HL-60 (cell line): ENCODE measurements at regions not wholly inside any gene's neighbourhood (a gene's known extent, or its start where the extent isn't known, plus 50 kb on each side); places are given as distances from the start of the nearest gene placed in this dataset.

Experiments
- CTCF ChIP-seq: IDR thresholded peaks from one replicate; pipeline ENCODE4 v1.5.1; 2011; ENCODE audit warnings: low read length, control low read depth, inconsistent platforms; ENCODE audit not compliant: insufficient read depth
- GABPA ChIP-seq: IDR thresholded peaks from 2 replicates; pipeline ENCODE4 v1.6.1; 2012; ENCODE audit warnings: low read depth

- no peak for TF ChIP-seq CTCF
- no peak for TF ChIP-seq GABPA
These were observed 231.4 kb downstream of the ALG10 start for GRCh38 chr12:34253674-34254073.
